H1 (cell line): ENCODE measurements at regions not wholly inside any gene's neighbourhood (a gene's known extent, or its start where the extent isn't known, plus 50 kb on each side); places are given as distances from the start of the nearest gene placed in this dataset.

Source experiments
- CBX5 ChIP-seq: fragments of 300-800, 300-1000 bp; sonication (generic); IDR thresholded peaks from 2 replicates; pipeline ENCODE4 v1.7.1; 2016; ENCODE audit warnings: antibody characterized with exemption, low read length, low read depth
- CEBPB ChIP-seq: IDR thresholded peaks from 2 replicates; pipeline ENCODE4 v1.6.1; 2012; ENCODE audit warnings: low read depth, low read length
- CHD1 ChIP-seq: IDR thresholded peaks from 2 replicates; pipeline ENCODE4 v1.6.1; 2012; ENCODE audit warnings: low read depth, low read length, improper control_type of control experiment
- CHD2 ChIP-seq: IDR thresholded peaks from 2 replicates; pipeline ENCODE4 v1.6.1; 2012; ENCODE audit warnings: low read length, improper control_type of control experiment
- CREB1 ChIP-seq: IDR thresholded peaks from 2 replicates; pipeline ENCODE4 v1.6.1; 2012; ENCODE audit warnings: inconsistent platforms
- EP300 ChIP-seq, 2 experiments: IDR thresholded peaks; 1 replicate in 1 of 2; 2 replicates in 1 of 2; pipeline ENCODE4 v1.6.1; 2011 to 2012; ENCODE audit warnings: low read depth in 2 of 2, low read length in 2 of 2, mild to moderate bottlenecking in 2 of 2, borderline replicate concordance in 1 of 2, inconsistent platforms in 1 of 2, moderate library complexity in 1 of 2
- JUN ChIP-seq: IDR thresholded peaks from 2 replicates; pipeline ENCODE4 v1.6.1; 2011; ENCODE audit warnings: low read depth, mild to moderate bottlenecking, improper control_type of control experiment, low read length
- KDM5A ChIP-seq: fragments of 200-600 bp; IDR thresholded peaks from 2 replicates; pipeline ENCODE4 v1.7.1; 2012; ENCODE audit warnings: mild to moderate bottlenecking, low read length, inconsistent platforms, mixed read lengths
- MAFK ChIP-seq: IDR thresholded peaks from 2 replicates; pipeline ENCODE4 v1.6.1; 2012; ENCODE audit warnings: low read depth, mild to moderate bottlenecking, improper control_type of control experiment, low read length
- POLR2A ChIP-seq, 2 experiments: IDR thresholded peaks; 1 replicate in 1 of 2; 2 replicates in 1 of 2; pipeline ENCODE4 v1.6.1; 2011; ENCODE audit warnings: low read depth in 2 of 2, low read length in 2 of 2, mild to moderate bottlenecking in 2 of 2; ENCODE audit errors: control extremely low read depth in 1 of 2
- RFX5 ChIP-seq: IDR thresholded peaks from 2 replicates; pipeline ENCODE4 v1.6.1; 2011; ENCODE audit warnings: low read depth, low read length, improper control_type of control experiment, borderline replicate concordance
- SIN3A ChIP-seq, 2 experiments: IDR thresholded peaks in 1 of 2; conservative IDR thresholded peaks in 1 of 2; 2 replicates each; pipeline ENCODE4 v1.6.1; 2011 to 2012; ENCODE audit warnings: low read length in 2 of 2, improper control_type of control experiment in 1 of 2, low read depth in 1 of 2, mild to moderate bottlenecking in 1 of 2
- SIRT6 ChIP-seq: IDR thresholded peaks from one replicate; pipeline ENCODE4 v1.7.1; 2012; ENCODE audit warnings: low read length, inconsistent platforms
- SRF ChIP-seq: IDR thresholded peaks from 2 replicates; pipeline ENCODE4 v1.6.1; 2011; ENCODE audit warnings: mild to moderate bottlenecking, low read depth, low read length, moderate library complexity
- TEAD4 ChIP-seq: IDR thresholded peaks from 2 replicates; pipeline ENCODE4 v1.6.1; 2012; ENCODE audit warnings: low read depth, low read length, inconsistent platforms, mixed read lengths

GRCh38 chr15:60221356-60221755 lies 176.4 kb downstream of the ANXA2 start (continued):
- TF ChIP-seq SRF (no peak), CREB1 (no peak), CHD1 (no peak), SIRT6 (no peak), POLR2A (IDR thresholded peaks at IDR 0.05; ENCODE audit: control extremely low read depth in 1 of 2, low read depth in 2 of 2, low read length in 2 of 2) (no peak), TEAD4 (no peak), CBX5 (no peak), CEBPB (no peak), KDM5A (no peak), RFX5 (no peak), SIN3A (conservative IDR thresholded peaks at IDR 0.05 in 1 of 2, IDR thresholded peaks at IDR 0.05 in 1 of 2; ENCODE audit: low read depth in 1 of 2, low read length in 2 of 2) (no peak), EP300 (IDR thresholded peaks at IDR 0.05; ENCODE audit: borderline replicate concordance in 1 of 2, low read depth in 2 of 2, low read length in 2 of 2) (no peak), MAFK (no peak), JUN (no peak), CHD2 (no peak)
